ENCODE measurements at regions not wholly inside any gene's neighbourhood (a gene's known extent, or its start where the extent isn't known, plus 50 kb on each side); places are given as distances from the start of the nearest gene placed in this dataset.

DNA sequence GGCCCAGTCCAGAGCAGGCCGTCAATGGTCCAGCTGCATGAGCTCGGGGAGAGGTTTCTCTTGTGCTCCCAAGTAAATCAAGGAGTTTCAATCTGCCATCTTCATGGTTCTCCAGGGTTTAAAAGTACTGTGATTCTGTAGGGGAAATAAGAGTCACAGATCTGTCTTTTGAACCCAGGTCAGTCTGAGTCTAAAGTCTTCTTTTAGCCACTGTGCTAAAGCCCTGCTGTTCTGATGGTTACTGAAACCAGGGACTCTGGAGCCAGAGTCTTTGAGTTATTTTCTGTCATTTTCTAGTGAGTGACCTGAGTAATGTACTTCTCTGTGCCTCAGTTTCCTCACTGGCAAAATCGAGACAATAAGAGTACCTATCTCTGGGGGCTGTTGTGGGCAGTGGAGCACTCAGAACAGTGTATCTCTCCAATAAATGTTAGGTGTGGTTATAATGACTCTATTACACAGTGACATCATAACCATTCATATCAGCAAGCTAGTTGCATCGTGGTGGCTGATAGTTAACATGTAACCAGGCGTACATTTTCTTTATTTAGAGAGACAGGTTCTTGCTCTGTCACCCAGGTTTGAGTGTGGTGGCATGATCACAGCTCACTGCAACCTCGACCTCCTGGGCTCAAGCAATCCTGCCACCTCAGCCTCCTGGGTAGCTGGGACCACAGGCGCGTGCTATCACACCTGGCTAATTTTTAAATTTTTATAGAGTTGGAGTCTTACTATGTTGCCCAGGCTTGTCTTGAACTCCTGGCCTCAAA is 74.6 kb upstream of the KCNG1 start:
- Histone ChIP-seq H3K36me3 (ENCODE audit: control insufficient read depth in 2 of 2, insufficient read depth in 2 of 2, low read length in 2 of 2) (no peaks in the 10 kb centered on the region), H3K9ac (ENCODE audit: low read length in 2 of 2) (no peak overlapping the region), H3K27ac (ENCODE audit: low read length) (no peak overlapping the region), H3K4me3 (ENCODE audit: low read length in 2 of 2) (no peak overlapping the region), H3K4me1 (ENCODE audit: control insufficient read depth, insufficient read depth, low read length) (no peaks in the 10 kb centered on the region), H3K27me3 (ENCODE audit: control insufficient read depth in 1 of 2, insufficient read depth in 2 of 2, low read length in 2 of 2) (peaks cover 0 to 2% of the 10 kb centered on the region in 2 donors), H3K9me3 (ENCODE audit: control insufficient read depth in 2 of 2, low read length in 2 of 2) (no peaks in the 10 kb centered on the region)

GRCh38 chr20:51096582-51097267 is 73.8 kb upstream of the KCNG1 start:
- Histone ChIP-seq H3K36me3 (ENCODE audit: control insufficient read depth in 2 of 2, insufficient read depth in 2 of 2, low read length in 2 of 2) (no peaks in the 10 kb centered on the region), H3K27me3 (ENCODE audit: control insufficient read depth in 1 of 2, insufficient read depth in 2 of 2, low read length in 2 of 2) (peaks cover 0 to 4% of the 10 kb centered on the region in 2 donors), H3K9me3 (ENCODE audit: control insufficient read depth in 2 of 2, low read length in 2 of 2) (no peaks in the 10 kb centered on the region), H3K27ac (ENCODE audit: low read length) (no peak overlapping the region), H3K9ac (ENCODE audit: low read length in 2 of 2) (no peak overlapping the region), H3K4me3 (ENCODE audit: low read length in 2 of 2) (no peak overlapping the region), H3K4me1 (ENCODE audit: control insufficient read depth, insufficient read depth, low read length) (no peaks in the 10 kb centered on the region)

GRCh38 chr20:51095633-51096521 is 73.0 kb upstream of the KCNG1 start:
- Histone ChIP-seq H3K9me3 (ENCODE audit: control insufficient read depth in 2 of 2, low read length in 2 of 2) (no peaks in the 10 kb centered on the region), H3K9ac (ENCODE audit: low read length in 2 of 2) (no peak overlapping the region), H3K4me3 (ENCODE audit: low read length in 2 of 2) (no peak overlapping the region), H3K36me3 (ENCODE audit: control insufficient read depth in 2 of 2, insufficient read depth in 2 of 2, low read length in 2 of 2) (no peaks in the 10 kb centered on the region), H3K27ac (ENCODE audit: low read length) (no peak overlapping the region), H3K4me1 (ENCODE audit: control insufficient read depth, insufficient read depth, low read length) (no peaks in the 10 kb centered on the region), H3K27me3 (ENCODE audit: control insufficient read depth in 1 of 2, insufficient read depth in 2 of 2, low read length in 2 of 2) (peaks cover 1 to 7% of the 10 kb centered on the region in 2 donors)

GRCh38 chr20:51094221-51094620 is 71.3 kb upstream of the KCNG1 start:
- no peak overlapping the region for H3K4me3 ChIP-seq (ENCODE audit: low read length in 2 of 2)
- H3K27me3 ChIP-seq (ENCODE audit: control insufficient read depth in 1 of 2, insufficient read depth in 2 of 2, low read length in 2 of 2), result peaks cover 8 to 9% of the 10 kb centered on the region in 2 donors
- H3K9me3 ChIP-seq (ENCODE audit: control insufficient read depth in 2 of 2, low read length in 2 of 2), result no peaks in the 10 kb centered on the region
- no peak overlapping the region for H3K27ac ChIP-seq (ENCODE audit: low read length)
- H3K4me1 ChIP-seq (ENCODE audit: control insufficient read depth, insufficient read depth, low read length), result no peaks in the 10 kb centered on the region
- no peaks in the 10 kb centered on the region for H3K36me3 ChIP-seq (ENCODE audit: control insufficient read depth in 2 of 2, insufficient read depth in 2 of 2, low read length in 2 of 2)
- H3K9ac ChIP-seq (ENCODE audit: low read length in 2 of 2), result no peak overlapping the region

GRCh38 chr20:51093240-51093763 is 70.4 kb upstream of the KCNG1 start:
- Histone ChIP-seq H3K4me1 (ENCODE audit: control insufficient read depth, insufficient read depth, low read length) (no peaks in the 10 kb centered on the region), H3K27me3 (ENCODE audit: control insufficient read depth in 1 of 2, insufficient read depth in 2 of 2, low read length in 2 of 2) (peaks cover 8 to 9% of the 10 kb centered on the region in 2 donors), H3K9ac (ENCODE audit: low read length in 2 of 2) (no peak overlapping the region), H3K9me3 (ENCODE audit: control insufficient read depth in 2 of 2, low read length in 2 of 2) (no peaks in the 10 kb centered on the region), H3K27ac (ENCODE audit: low read length) (no peak overlapping the region), H3K4me3 (ENCODE audit: low read length in 2 of 2) (no peak overlapping the region), H3K36me3 (ENCODE audit: control insufficient read depth in 2 of 2, insufficient read depth in 2 of 2, low read length in 2 of 2) (no peaks in the 10 kb centered on the region)

- Histone ChIP-seq H3K36me3 (ENCODE audit: control insufficient read depth in 2 of 2, insufficient read depth in 2 of 2, low read length in 2 of 2) (no peaks in the 10 kb centered on the region), H3K4me1 (ENCODE audit: control insufficient read depth, insufficient read depth, low read length) (no peaks in the 10 kb centered on the region), H3K27me3 (ENCODE audit: control insufficient read depth in 1 of 2, insufficient read depth in 2 of 2, low read length in 2 of 2) (peaks cover 8 to 9% of the 10 kb centered on the region in 2 donors), H3K9me3 (ENCODE audit: control insufficient read depth in 2 of 2, low read length in 2 of 2) (no peaks in the 10 kb centered on the region), H3K4me3 (ENCODE audit: low read length in 2 of 2) (no peak overlapping the region), H3K27ac (ENCODE audit: low read length) (no peak overlapping the region), H3K9ac (ENCODE audit: low read length in 2 of 2) (no peak overlapping the region)
Observed at GRCh38 chr20:51092338-51092737, 69.4 kb upstream of the KCNG1 start.

GRCh38 chr20:51091406-51092195 is 68.7 kb upstream of the KCNG1 start:
- H3K36me3 ChIP-seq (ENCODE audit: control insufficient read depth in 2 of 2, insufficient read depth in 2 of 2, low read length in 2 of 2), result no peaks in the 10 kb centered on the region
- H3K4me3 ChIP-seq (ENCODE audit: low read length in 2 of 2), result no peak overlapping the region
- H3K9ac ChIP-seq (ENCODE audit: low read length in 2 of 2), result no peak overlapping the region
- no peaks in the 10 kb centered on the region for H3K9me3 ChIP-seq (ENCODE audit: control insufficient read depth in 2 of 2, low read length in 2 of 2)
- peaks cover 8 to 9% of the 10 kb centered on the region in 2 donors for H3K27me3 ChIP-seq (ENCODE audit: control insufficient read depth in 1 of 2, insufficient read depth in 2 of 2, low read length in 2 of 2)
- H3K27ac ChIP-seq (ENCODE audit: low read length), result no peak overlapping the region
- H3K4me1 ChIP-seq (ENCODE audit: control insufficient read depth, insufficient read depth, low read length), result no peaks in the 10 kb centered on the region

- Histone ChIP-seq H3K27ac (ENCODE audit: low read length) (no peak overlapping the region), H3K9me3 (ENCODE audit: control insufficient read depth in 2 of 2, low read length in 2 of 2) (no peaks in the 10 kb centered on the region), H3K4me1 (ENCODE audit: control insufficient read depth, insufficient read depth, low read length) (no peaks in the 10 kb centered on the region), H3K36me3 (ENCODE audit: control insufficient read depth in 2 of 2, insufficient read depth in 2 of 2, low read length in 2 of 2) (no peaks in the 10 kb centered on the region), H3K9ac (ENCODE audit: low read length in 2 of 2) (no peak overlapping the region), H3K27me3 (ENCODE audit: control insufficient read depth in 1 of 2, insufficient read depth in 2 of 2, low read length in 2 of 2) (peaks cover 7 to 8% of the 10 kb centered on the region in 2 donors), H3K4me3 (ENCODE audit: low read length in 2 of 2) (no peak overlapping the region)
Observed at GRCh38 chr20:51089840-51090239, 66.9 kb upstream of the KCNG1 start.

GRCh38 chr20:51089272-51089781 is 66.4 kb upstream of the KCNG1 start:
- H3K4me3 ChIP-seq (ENCODE audit: low read length in 2 of 2), result no peak overlapping the region

DNA sequence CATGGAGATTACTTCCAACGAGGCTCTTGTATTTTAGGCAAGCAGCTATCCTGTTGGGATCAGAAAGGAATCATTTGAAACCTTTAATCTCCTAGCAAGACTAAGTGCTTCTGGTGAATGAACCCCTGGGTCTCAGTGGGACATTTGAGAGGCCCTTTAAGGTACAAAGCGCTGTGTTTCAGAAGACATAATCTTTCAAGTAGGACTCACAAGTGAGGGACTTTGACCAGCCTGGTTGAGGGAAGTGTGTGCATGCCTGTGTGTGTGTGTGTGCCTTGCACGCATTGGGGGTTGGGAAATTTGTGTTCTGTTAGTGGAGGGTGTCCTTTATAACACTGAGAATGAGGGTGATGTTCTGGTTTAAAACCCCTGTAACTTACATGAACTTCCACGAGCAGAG is 64.4 kb upstream of the KCNG1 start:
- H3K36me3 ChIP-seq (ENCODE audit: control insufficient read depth in 2 of 2, insufficient read depth in 2 of 2, low read length in 2 of 2), result no peaks in the 10 kb centered on the region
- no peaks in the 10 kb centered on the region for H3K4me1 ChIP-seq (ENCODE audit: control insufficient read depth, insufficient read depth, low read length)
- H3K9ac ChIP-seq (ENCODE audit: low read length in 2 of 2), result no peak overlapping the region
- no peaks in the 10 kb centered on the region for H3K9me3 ChIP-seq (ENCODE audit: control insufficient read depth in 2 of 2, low read length in 2 of 2)
- H3K27ac ChIP-seq (ENCODE audit: low read length), result no peak overlapping the region
- no peak overlapping the region for H3K4me3 ChIP-seq (ENCODE audit: low read length in 2 of 2)
- H3K27me3 ChIP-seq (ENCODE audit: control insufficient read depth in 1 of 2, insufficient read depth in 2 of 2, low read length in 2 of 2), result peaks cover 8 to 10% of the 10 kb centered on the region in 2 donors

More at GRCh38 chr20:51089272-51089781, 66.4 kb upstream of the KCNG1 start:
- no peaks in the 10 kb centered on the region for H3K4me1 ChIP-seq (ENCODE audit: control insufficient read depth, insufficient read depth, low read length)
- H3K9ac ChIP-seq (ENCODE audit: low read length in 2 of 2), result no peak overlapping the region
- H3K9me3 ChIP-seq (ENCODE audit: control insufficient read depth in 2 of 2, low read length in 2 of 2), result no peaks in the 10 kb centered on the region
- H3K36me3 ChIP-seq (ENCODE audit: control insufficient read depth in 2 of 2, insufficient read depth in 2 of 2, low read length in 2 of 2), result no peaks in the 10 kb centered on the region
- no peak overlapping the region for H3K27ac ChIP-seq (ENCODE audit: low read length)
- peaks cover 7 to 8% of the 10 kb centered on the region in 2 donors for H3K27me3 ChIP-seq (ENCODE audit: control insufficient read depth in 1 of 2, insufficient read depth in 2 of 2, low read length in 2 of 2)

Data from stomach smooth muscle (tissue), 2 donors.